Caco-2 (cell line): ENCODE measurements at regions not wholly inside any gene's neighbourhood (a gene's known extent, or its start where the extent isn't known, plus 50 kb on each side); places are given as distances from the start of the nearest gene placed in this dataset.

Source experiments
- BruUV-seq: library from RNA; stranded (reverse); fragments of 400-500 nt; replicated peaks from 2 replicates; lab custom pipeline; 2021; lab: Mats Ljungman, UMichigan
- CTCF ChIA-PET: fragments of 300-600 bp; sonication (Branson Sonifier 250); formaldehyde crosslinking; loops from one replicate; lab custom pipeline; 2022; ENCODE audit warnings: antibody characterized with exemption; lab: Charles Lee
- POLR2A ChIA-PET: fragments of 300-600 bp; sonication (Branson Sonifier 250); formaldehyde crosslinking; loops from one replicate; lab custom pipeline; 2022; ENCODE audit warnings: antibody characterized with exemption; lab: Charles Lee
- DNase-seq, 2 experiments: peaks; one replicate each; pipeline versions ENCODE4 v3.0.0 to v3.0.0-alpha.2; 2020 to 2022
- H3K27me3 ChIP-seq: replicated peaks from 2 replicates; pipeline ENCODE4 v1.6.0; 2011; ENCODE audit warnings: low read length; ENCODE audit not compliant: control insufficient read depth, insufficient read depth
- H3K36me3 ChIP-seq: 2 replicates; pipeline ENCODE4 v1.5.1; 2011; ENCODE audit warnings: low read length; ENCODE audit not compliant: control insufficient read depth, insufficient read depth
- H3K4me1 ChIP-seq: fragments of 250-450 bp; sonication (Bioruptor Pico); 2 replicates; pipeline ENCODE4 v1.5.1; 2020; ENCODE audit warnings: mild to moderate bottlenecking
- H3K4me3 ChIP-seq: 2 replicates; pipeline ENCODE4 v1.5.1; 2011; ENCODE audit warnings: low read depth, mild to moderate bottlenecking, control low read depth, low read length
- H3K9me3 ChIP-seq: fragments of 250-450 bp; sonication (Bioruptor Pico); 2 replicates; pipeline ENCODE4 v1.5.1; 2020; ENCODE audit warnings: mild to moderate bottlenecking, moderate library complexity
- H3K27ac Mint-ChIP-seq: one replicate; pipeline ENCODE4 v1.8.0; 2022; ENCODE audit warnings: mixed read lengths; ENCODE audit not compliant: unreplicated experiment
- H3K27me3 Mint-ChIP-seq: one replicate; pipeline ENCODE4 v1.8.0; 2022; ENCODE audit warnings: mixed read lengths; ENCODE audit not compliant: insufficient read depth, unreplicated experiment
- H3K36me3 Mint-ChIP-seq: one replicate; pipeline ENCODE4 v1.8.0; 2022; ENCODE audit warnings: mild to moderate bottlenecking, mixed read lengths; ENCODE audit not compliant: insufficient read depth, unreplicated experiment
- H3K4me1 Mint-ChIP-seq: one replicate; pipeline ENCODE4 v1.8.0; 2022; ENCODE audit warnings: low read depth, mixed read lengths; ENCODE audit not compliant: unreplicated experiment
- H3K4me3 Mint-ChIP-seq: one replicate; pipeline ENCODE4 v1.8.0; 2022; ENCODE audit warnings: mild to moderate bottlenecking, moderate library complexity, mixed read lengths; ENCODE audit not compliant: unreplicated experiment
- H3K9me3 Mint-ChIP-seq: one replicate; pipeline ENCODE4 v1.8.0; 2022; ENCODE audit warnings: mixed read lengths; ENCODE audit not compliant: unreplicated experiment
- CTCF ChIP-seq, 2 experiments: fragments of 200-600 bp in 1 of 2; IDR thresholded peaks; 1 replicate in 1 of 2; 2 replicates in 1 of 2; pipeline versions ENCODE4 v1.5.1 to v1.8.0; 2011 to 2022; ENCODE audit warnings: antibody characterized with exemption in 1 of 2, control low read depth in 1 of 2, inconsistent platforms in 1 of 2, low read depth in 1 of 2, low read length in 1 of 2, mild to moderate bottlenecking in 1 of 2, moderate library complexity in 1 of 2; ENCODE audit not compliant: insufficient read depth in 1 of 2, severe bottlenecking in 1 of 2, unreplicated experiment in 1 of 2
- intact Hi-C: fragments of 100-400 bp; cut with micrococcal nuclease; formaldehyde crosslinking; loops from one replicate; pipeline ENCODE4 v1.10.0; 2022; ENCODE audit not compliant: unreplicated experiment

- H3K4me3 Mint-ChIP-seq = no peak overlapping the region
Measured at GRCh38 chr3:28698706-28699105, 350.1 kb upstream of the AZI2 start.

GRCh38 chr3:28699283-28699682 lies 350.7 kb upstream of the AZI2 start:
- Histone ChIP-seq H3K36me3 (no peaks in the 10 kb centered on the region), H3K27me3 (no peaks in the 10 kb centered on the region), H3K4me3 (no peak overlapping the region), H3K9me3 (no peaks in the 10 kb centered on the region), H3K4me1 (no peaks in the 10 kb centered on the region)
- DNase-seq = peak in 1 of 2 experiments; percentile 1
- H3K27ac Mint-ChIP-seq = no peak overlapping the region
- no TSS peak for BruUV-seq
- TF ChIP-seq CTCF (IDR thresholded peaks at IDR 0.05; ENCODE audit: insufficient read depth in 1 of 2, low read depth in 1 of 2, low read length in 1 of 2, severe bottlenecking in 1 of 2, unreplicated experiment in 1 of 2) = no peak
- H3K36me3 Mint-ChIP-seq = no peaks in the 10 kb centered on the region
- intact Hi-C loops = no loop called here
- ChIA-PET POLR2A (no interaction called here), CTCF (no interaction called here)
- H3K27me3 Mint-ChIP-seq = no peaks in the 10 kb centered on the region
- no peaks in the 10 kb centered on the region for H3K4me1 Mint-ChIP-seq
- H3K9me3 Mint-ChIP-seq = no peaks in the 10 kb centered on the region
- H3K4me3 Mint-ChIP-seq = no peak overlapping the region

More at GRCh38 chr3:28698706-28699105, 350.1 kb upstream of the AZI2 start:
- Histone ChIP-seq H3K9me3 (no peaks in the 10 kb centered on the region), H3K36me3 (no peaks in the 10 kb centered on the region), H3K4me3 (no peak overlapping the region), H3K27me3 (no peaks in the 10 kb centered on the region), H3K4me1 (no peaks in the 10 kb centered on the region)
- Mint-ChIP-seq H3K36me3 (no peaks in the 10 kb centered on the region), H3K27me3 (no peaks in the 10 kb centered on the region), H3K9me3 (no peaks in the 10 kb centered on the region), H3K27ac (no peak overlapping the region), H3K4me1 (no peaks in the 10 kb centered on the region)
- intact Hi-C loops = no loop called here
- no peak for TF ChIP-seq CTCF (IDR thresholded peaks at IDR 0.05; ENCODE audit: insufficient read depth in 1 of 2, low read depth in 1 of 2, low read length in 1 of 2, severe bottlenecking in 1 of 2, unreplicated experiment in 1 of 2)
- ChIA-PET CTCF (no interaction called here), POLR2A (no interaction called here)
- no peak for DNase-seq
- BruUV-seq = no TSS peak

GRCh38 chr3:28700728-28701127 lies 352.1 kb upstream of the AZI2 start:
- Mint-ChIP-seq H3K36me3 (no peaks in the 10 kb centered on the region), H3K9me3 (no peaks in the 10 kb centered on the region), H3K4me3 (no peak overlapping the region), H3K27me3 (no peaks in the 10 kb centered on the region), H3K27ac (no peak overlapping the region), H3K4me1 (no peaks in the 10 kb centered on the region)
- TF ChIP-seq CTCF (IDR thresholded peaks at IDR 0.05; ENCODE audit: insufficient read depth in 1 of 2, low read depth in 1 of 2, low read length in 1 of 2, severe bottlenecking in 1 of 2, unreplicated experiment in 1 of 2) = no peak
- BruUV-seq = no TSS peak
- Histone ChIP-seq H3K27me3 (no peaks in the 10 kb centered on the region), H3K4me3 (no peak overlapping the region), H3K9me3 (no peaks in the 10 kb centered on the region), H3K36me3 (no peaks in the 10 kb centered on the region), H3K4me1 (no peaks in the 10 kb centered on the region)
- ChIA-PET POLR2A (no interaction called here), CTCF (no interaction called here)
- DNase-seq = no peak
- intact Hi-C loops = no loop called here
